HG03439 (cell line): ENCODE measurements at regions not wholly inside any gene's neighbourhood (a gene's known extent, or its start where the extent isn't known, plus 50 kb on each side); places are given as distances from the start of the nearest gene placed in this dataset.
"Not testable (repeated sequence)": the region's sequence is repeated elsewhere in the genome, so short reads cannot be mapped to it uniquely, and the experiment has no call there.

Source experiments
- ATAC-seq: cut with Tn5 transposase; IDR thresholded peaks from one replicate; pipeline ENCODE4 v1.9.1; 2021; ENCODE audit warnings: mild to moderate bottlenecking, moderate library complexity; ENCODE audit not compliant: unreplicated experiment

GRCh38 chr2:185475914-185476313 is 262.7 kb upstream of the FSIP2 start:
- ATAC-seq: no peak

GRCh38 chr2:185477452-185477851 is 261.2 kb upstream of the FSIP2 start:
- no peak for ATAC-seq

- ATAC-seq: no peak
Observed at GRCh38 chr2:185484602-185485001, 254.0 kb upstream of the FSIP2 start.

DNA sequence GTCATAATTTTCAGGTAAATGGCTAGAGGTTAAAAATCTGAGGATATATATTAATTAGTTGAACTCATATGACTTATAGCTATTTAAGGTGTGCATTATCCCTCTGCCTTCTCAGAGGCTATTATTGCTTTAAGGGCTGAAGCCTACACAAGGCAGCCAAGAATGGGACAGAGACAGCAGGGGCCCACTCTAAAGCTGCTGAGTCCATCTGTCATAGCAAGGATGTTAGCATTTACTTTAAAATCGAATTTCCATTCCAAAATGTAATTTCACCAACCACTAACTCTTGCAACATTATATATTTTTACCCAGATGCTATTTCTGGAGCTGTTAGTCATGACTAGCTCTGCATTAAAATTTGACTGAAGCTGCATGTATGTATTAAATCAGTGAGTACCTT is 236.3 kb upstream of the FSIP2 start:
- no peak for ATAC-seq

- ATAC-seq: no peak
Observed at GRCh38 chr2:185507719-185508118, 230.9 kb upstream of the FSIP2 start.

GRCh38 chr2:185510060-185510459 is 228.5 kb upstream of the FSIP2 start:
- no peak for ATAC-seq

DNA sequence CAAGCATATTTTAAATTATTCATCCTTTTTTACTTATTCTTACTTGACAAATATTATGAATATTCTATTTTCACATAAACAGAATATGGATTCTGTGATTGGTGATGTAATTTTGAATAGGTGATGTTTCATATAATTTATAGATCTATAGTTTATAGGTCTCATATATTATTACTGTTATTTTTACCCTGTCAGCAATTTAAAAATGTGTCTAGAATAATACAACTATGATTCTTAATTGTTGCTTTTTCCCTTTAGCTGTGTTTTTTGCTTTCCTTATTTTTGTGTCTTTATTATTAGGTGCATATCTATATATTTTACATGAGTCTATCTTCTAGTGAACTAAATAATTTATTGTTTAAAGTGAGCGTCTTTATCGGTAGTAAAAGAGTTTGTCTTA is 226.7 kb upstream of the FSIP2 start:
- no peak for ATAC-seq

DNA sequence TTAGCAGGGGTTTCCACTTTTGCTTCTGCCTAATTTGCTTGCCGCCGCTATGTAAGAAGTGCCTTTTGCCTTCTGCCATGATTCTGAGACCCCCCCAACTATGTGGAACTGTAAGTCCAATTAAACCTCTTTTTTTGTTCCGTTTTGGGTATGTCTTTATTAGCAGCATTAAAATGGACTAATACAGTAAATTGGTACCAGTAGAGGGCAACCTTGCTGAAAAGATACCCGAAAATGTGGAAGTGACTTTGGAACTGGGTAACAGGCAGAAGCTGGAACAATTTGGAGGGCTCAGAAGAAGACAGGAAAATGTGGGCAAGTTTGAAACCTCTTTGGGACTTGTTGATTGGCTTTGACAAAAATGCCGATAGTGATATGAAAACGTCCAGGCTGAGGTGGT is 216.1 kb upstream of the FSIP2 start:
- no peak for ATAC-seq

DNA sequence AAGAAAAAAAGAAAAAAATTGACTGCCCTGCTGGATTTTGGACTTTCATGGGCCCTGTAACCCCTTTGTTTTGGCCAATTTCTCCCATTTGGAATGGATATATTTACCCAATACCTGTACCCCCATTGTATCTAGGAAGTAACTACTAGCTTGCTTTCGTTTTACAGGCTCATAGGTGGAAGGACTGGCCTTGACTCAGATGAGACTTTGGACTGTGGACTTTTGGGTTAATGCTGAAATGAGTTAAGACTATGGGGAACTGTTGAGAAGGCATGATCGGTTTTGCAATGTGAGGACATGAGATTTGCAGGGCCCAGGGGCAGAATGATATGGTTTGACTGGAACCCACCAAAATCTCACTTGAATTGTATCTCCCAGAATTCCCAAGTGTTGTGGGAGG is 214.4 kb upstream of the FSIP2 start:
- not testable (repeated sequence) for ATAC-seq

GRCh38 chr2:185526161-185526560 is 212.4 kb upstream of the FSIP2 start:
- ATAC-seq: no peak

DNA sequence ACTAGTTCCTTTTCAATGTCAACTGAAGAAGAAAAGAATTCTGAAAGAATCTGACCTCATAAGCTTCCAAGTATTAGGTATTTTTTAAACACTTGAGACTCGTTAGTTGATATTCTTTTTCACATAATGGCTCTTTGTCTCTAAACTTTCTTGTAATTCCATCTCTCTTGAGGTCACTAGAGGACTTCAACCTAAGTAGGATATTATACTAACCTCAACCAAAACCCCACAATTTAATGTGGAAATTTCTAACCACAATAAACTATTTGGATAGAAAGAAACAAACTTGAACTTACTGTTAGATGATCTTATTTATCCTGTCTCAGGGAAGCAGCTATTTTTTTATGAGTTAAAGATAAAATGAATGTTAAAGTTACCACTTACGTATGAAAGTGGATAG is 206.9 kb upstream of the FSIP2 start:
- no peak for ATAC-seq

DNA sequence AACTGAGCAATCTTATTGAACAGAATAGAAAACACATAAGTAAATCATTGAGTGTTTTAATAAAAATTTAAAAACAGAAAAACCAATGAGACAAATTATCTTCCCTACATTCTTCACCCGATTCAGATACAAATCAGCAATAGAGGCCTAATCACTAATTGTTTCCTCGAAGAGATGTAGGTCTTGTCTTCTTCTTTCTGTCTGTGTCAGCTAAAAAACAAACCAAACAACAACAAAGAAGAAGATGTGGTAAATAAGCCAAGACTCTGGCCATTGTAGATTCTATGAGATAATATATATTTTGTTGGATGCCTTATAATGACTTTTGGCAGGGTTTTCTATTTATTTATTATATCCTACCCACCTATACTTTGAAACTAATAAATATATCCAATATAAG is 200.9 kb upstream of the FSIP2 start:
- ATAC-seq: no peak

DNA sequence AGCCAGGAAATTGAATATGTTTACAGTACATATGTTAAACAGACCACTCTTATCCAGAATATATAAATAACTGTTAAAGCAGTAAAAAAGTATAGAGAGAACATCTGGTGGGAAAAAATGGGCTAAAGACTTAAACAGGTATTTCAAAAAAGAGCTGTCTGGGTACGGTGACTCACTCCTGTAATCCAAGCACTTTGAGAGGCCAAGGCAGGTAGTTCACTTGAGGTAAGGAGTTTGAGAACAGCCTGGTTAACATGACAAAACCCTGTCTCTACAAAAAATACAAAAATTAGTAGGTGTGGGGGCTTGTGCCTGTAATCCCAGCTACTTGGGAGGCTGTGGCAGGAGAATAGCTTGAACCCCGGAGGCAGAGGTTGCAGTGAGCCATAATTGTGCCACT is 171.4 kb upstream of the FSIP2 start:
- ATAC-seq: no peak

DNA sequence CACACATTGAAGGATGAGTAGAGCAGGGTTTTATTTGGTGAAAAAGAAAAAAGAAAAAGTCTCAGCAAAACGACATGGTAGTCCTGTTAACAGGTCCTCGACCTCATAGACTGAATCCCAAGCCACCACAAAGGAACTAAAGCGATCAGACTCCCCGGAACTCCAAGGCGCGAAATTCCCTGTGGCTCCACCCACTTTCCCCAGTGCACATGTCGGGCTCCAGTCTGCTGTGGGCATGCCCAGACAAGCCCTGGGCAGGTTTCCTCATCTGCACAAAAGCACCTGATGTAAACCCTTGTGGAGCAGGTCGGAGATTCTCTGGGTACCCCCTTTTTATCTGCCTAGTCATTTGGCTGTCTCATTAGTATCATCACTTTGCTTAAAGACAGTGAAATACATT is 170.7 kb upstream of the FSIP2 start:
- ATAC-seq: no peak

DNA sequence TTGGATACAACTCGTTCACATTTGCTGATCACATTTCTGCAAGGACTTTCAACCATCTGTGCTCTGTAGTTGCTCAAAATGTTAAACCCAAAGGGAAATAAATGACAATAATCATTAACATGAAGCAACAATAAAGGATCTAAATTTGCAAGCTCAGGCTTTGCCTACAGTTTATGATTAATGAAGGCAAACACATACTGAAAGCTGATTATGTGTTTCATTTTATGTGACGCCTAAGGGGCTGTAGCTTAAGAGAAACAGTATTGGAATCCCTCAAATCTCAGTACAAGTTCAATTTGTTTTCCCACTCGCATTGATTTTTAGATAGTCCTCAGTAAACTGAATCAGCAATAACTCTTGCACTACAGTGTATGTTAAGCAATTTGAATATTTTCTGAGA is 160.3 kb upstream of the FSIP2 start:
- ATAC-seq: no peak

GRCh38 chr2:185583058-185583816 is 155.4 kb upstream of the FSIP2 start:
- no peak for ATAC-seq

DNA sequence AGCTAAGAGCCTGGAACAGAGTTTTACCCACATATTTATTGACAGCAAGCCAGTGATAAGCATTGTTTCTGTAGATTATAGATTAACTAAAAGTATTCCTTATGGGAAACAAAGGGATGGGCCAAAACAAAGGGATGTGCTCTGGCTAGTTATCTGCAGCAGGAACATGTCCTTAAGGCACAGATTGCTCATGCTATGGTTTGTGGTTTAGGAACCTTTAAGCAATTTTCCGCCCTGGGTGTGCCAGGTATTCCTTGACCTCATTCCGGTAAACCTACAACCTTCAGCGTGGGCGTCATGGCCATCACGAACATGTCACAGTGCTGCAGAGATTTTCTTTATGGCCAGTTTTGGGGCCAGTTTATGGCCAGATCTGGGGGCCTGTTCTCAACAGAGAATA is 153.4 kb upstream of the FSIP2 start:
- ATAC-seq: not testable (repeated sequence)

- ATAC-seq: not testable (repeated sequence)
Observed at GRCh38 chr2:185591276-185591675, 147.3 kb upstream of the FSIP2 start.

GRCh38 chr2:185607945-185608344 is 130.7 kb upstream of the FSIP2 start:
- ATAC-seq: no peak

GRCh38 chr2:185608799-185609198 is 129.8 kb upstream of the FSIP2 start:
- ATAC-seq: no peak

GRCh38 chr2:185610301-185610700 is 128.3 kb upstream of the FSIP2 start:
- no peak for ATAC-seq

- ATAC-seq: no peak
Observed at GRCh38 chr2:185618625-185619024, 120.0 kb upstream of the FSIP2 start.

GRCh38 chr2:185625604-185626003 is 113.0 kb upstream of the FSIP2 start:
- no peak for ATAC-seq
